Heart left ventricle (tissue), 16 donors: ENCODE measurements at regions not wholly inside any gene's neighbourhood (a gene's known extent, or its start where the extent isn't known, plus 50 kb on each side); places are given as distances from the start of the nearest gene placed in this dataset.

Experiments
- ATAC-seq, 4 donors: fragments of 200-7000 bp; cut with Tn5 transposase; one replicate each; pipeline ENCODE4 v1.9.1; 2020 to 2022; ENCODE audit warnings: moderate library complexity in 4 of 4, mild to moderate bottlenecking in 3 of 4, moderate number of reproducible peaks in 1 of 4
- DNase-seq, 5 donors: peaks; one replicate each; pipeline ENCODE4 v3.0.0-alpha.2; 2020
- H3K27ac ChIP-seq, 12 donors: fragments of 200-600 bp; sonication (generic) in 4 of 12; one replicate each; pipeline versions ENCODE4 v1.5.0 to v1.8.0; 2016 to 2022; ENCODE audit warnings: mild to moderate bottlenecking in 2 of 12
- H3K27me3 ChIP-seq, 9 donors: fragments of 200-600 bp; sonication (generic) in 2 of 9; one replicate each; pipeline versions ENCODE4 v1.5.1 to v1.8.0; 2016 to 2022; ENCODE audit warnings: mild to moderate bottlenecking in 3 of 9
- H3K36me3 ChIP-seq, 9 donors: fragments of 200-600 bp; sonication (generic) in 2 of 9; one replicate each; pipeline versions ENCODE4 v1.5.0 to v1.8.0; 2018 to 2022; ENCODE audit warnings: mild to moderate bottlenecking in 2 of 9
- H3K4me1 ChIP-seq, 12 donors: fragments of 200-600 bp; sonication (generic) in 4 of 12; one replicate each; pipeline versions ENCODE4 v1.5.0 to v1.8.0; 2016 to 2022; ENCODE audit warnings: mild to moderate bottlenecking in 3 of 12
- H3K4me3 ChIP-seq, 12 donors: fragments of 200-600 bp; sonication (generic) in 4 of 12; one replicate each; pipeline versions ENCODE4 v1.5.0 to v1.8.0; 2017 to 2022; ENCODE audit warnings: mild to moderate bottlenecking in 9 of 12, moderate library complexity in 4 of 12
- H3K9me3 ChIP-seq, 12 donors: fragments of 200-600 bp; sonication (generic) in 4 of 12; one replicate each; pipeline versions ENCODE4 v1.5.0 to v1.8.0; 2016 to 2022; ENCODE audit warnings: mild to moderate bottlenecking in 1 of 12
- CTCF ChIP-seq, 12 donors: fragments of 200-600 bp; sonication (generic) in 4 of 12; IDR thresholded peaks; one replicate each; pipeline versions ENCODE4 v1.5.0 to v1.8.0; 2018 to 2022; ENCODE audit warnings: antibody characterized with exemption in 12 of 12, mild to moderate bottlenecking in 5 of 12
- POLR2A ChIP-seq, 2 donors: fragments of 450-650 bp; IDR thresholded peaks; one replicate each; pipeline ENCODE4 v1.6.1; 2017; ENCODE audit warnings: antibody characterized with exemption in 2 of 2, mild to moderate bottlenecking in 2 of 2, moderate library complexity in 2 of 2
- WGBS, 4 donors: extraction: QIAGEN DNeasy Blood & Tissue Kit in 2 of 4; methylation state at CpG; one replicate each; pipeline versions ENCODE4 v1.1.5 to v1.1.7; 2013 to 2018; 5-methylcytosine and 5-hydroxymethylcytosine counted together
- intact Hi-C, 10 donors: fragments of 100-400 bp; cut with DNase I; formaldehyde crosslinking; loops; one replicate each; pipeline versions ENCODE4 v1.11.1 to v1.14.2; 2022
- donor health status: ischemic (EF 13 %, LVEDD 7.1; RV severe dilation, severe dysfunction).
- donor health status: healthy with polysubstance abuse.
- donor health status: DM: no; HTN: yes; CAD: no.
- donor health status: DM: no; HTN: no; CAD: no.
- donor health status: ischemic (EF 25% LVEDD 6.9; RV normal size, moderate dysfunction).
- donor health status: ischemic (EF 25% LVEDD 5.7; RV mildly dilated, moderate dysfunction).
- donor health status: healthy.
- donor health status: DM: yes; HTN: yes; CAD: no.
- donor health status: ischemic (EF 35%, LVEDD 5.7; RV mildly dilated, moderate dysfunction).
- donor health status: nonischemic (EF 11% LVEDD 7.7; RV severe dilation, severe dysfunction).
- donor health status: DM: yes; HTN: yes; CAD: no.
- donor health status: PGD.
- donor health status: ischemic (EF 29% LVEDD 5.4; RV normal size, mild dysfunction).
- donor health status: nonischemic (EF 23%, LVEDD 6.1; RV moderate dilation, normal function).

- DNase-seq (no peak), ATAC-seq (no peak)
- intact Hi-C loops: loop anchor here in 1 of 10 donors (5.0 kb wide), 1 partner anchor 48 kb away; no protein-coding TSS in a partner anchor
These were observed 230.4 kb downstream of the CMPK2 start for GRCh38 chr2:6635296-6635695.

GRCh38 chr2:6637330-6637729 is 228.4 kb downstream of the CMPK2 start:
- intact Hi-C loops: loop anchor here in 1 of 10 donors (5.0 kb wide), 1 partner anchor 50 kb away; no protein-coding TSS in a partner anchor
- TF ChIP-seq CTCF (IDR thresholded peaks at IDR 0.05): no peak
- TF ChIP-seq POLR2A (IDR thresholded peaks at IDR 0.05): no peak

More at GRCh38 chr2:6635296-6635695, 230.4 kb downstream of the CMPK2 start:
- 82 to 90% (median 84%) methylated on average over 1 of the region's 1 CpG for WGBS, 4 donors
- Histone ChIP-seq H3K4me3 (no peak overlapping the region), H3K27me3 (peaks cover 0 to 15% (median 0%) of the 10 kb centered on the region in 9 donors), H3K36me3 (no peaks in the 10 kb centered on the region), H3K27ac (no peak overlapping the region), H3K4me1 (no peaks in the 10 kb centered on the region), H3K9me3 (no peaks in the 10 kb centered on the region)
- TF ChIP-seq POLR2A (IDR thresholded peaks at IDR 0.05) (no peak), CTCF (IDR thresholded peaks at IDR 0.05) (no peak)

GRCh38 chr2:6639929-6640620 is 225.6 kb downstream of the CMPK2 start:
- TF ChIP-seq POLR2A (IDR thresholded peaks at IDR 0.05) (no peak), CTCF (IDR thresholded peaks at IDR 0.05) (no peak)
- no peaks in the 10 kb centered on the region for H3K36me3 ChIP-seq
- H3K27ac ChIP-seq: no peak overlapping the region
- no peaks in the 10 kb centered on the region for H3K9me3 ChIP-seq
- peaks cover 0 to 15% (median 0%) of the 10 kb centered on the region in 9 donors for H3K27me3 ChIP-seq
- no peak overlapping the region for H3K4me3 ChIP-seq
- 35 to 39% (median 36%) methylated on average over 3 of the region's 3 CpGs for WGBS, 4 donors
- no peaks in the 10 kb centered on the region for H3K4me1 ChIP-seq
- intact Hi-C loops: loop anchor here in 1 of 10 donors (5.0 kb wide), 1 partner anchor 53 kb away; no protein-coding TSS in a partner anchor
- ATAC-seq: no peak
- DNase-seq: no peak

More at GRCh38 chr2:6637330-6637729, 228.4 kb downstream of the CMPK2 start:
- WGBS, 4 donors: 32 to 36% (median 34%) methylated on average over 2 of the region's 2 CpGs
- DNase-seq: no peak
- no peaks in the 10 kb centered on the region for H3K4me1 ChIP-seq
- no peak overlapping the region for H3K27ac ChIP-seq
- H3K27me3 ChIP-seq: peaks cover 0 to 15% (median 0%) of the 10 kb centered on the region in 9 donors
- H3K36me3 ChIP-seq: no peaks in the 10 kb centered on the region
- ATAC-seq: no peak
- H3K9me3 ChIP-seq: no peaks in the 10 kb centered on the region
- H3K4me3 ChIP-seq: no peak overlapping the region

GRCh38 chr2:6640621-6641015 is 225.1 kb downstream of the CMPK2 start:
- no peaks in the 10 kb centered on the region for H3K4me1 ChIP-seq
- TF ChIP-seq CTCF (IDR thresholded peaks at IDR 0.05): no peak
- no peak for TF ChIP-seq POLR2A (IDR thresholded peaks at IDR 0.05)
- DNase-seq: no peak

More at GRCh38 chr2:6640621-6641015, 225.1 kb downstream of the CMPK2 start:
- no peaks in the 10 kb centered on the region for H3K9me3 ChIP-seq
- ATAC-seq: no peak
- intact Hi-C loops: no loop called here
- no peaks in the 10 kb centered on the region for H3K36me3 ChIP-seq
- H3K27ac ChIP-seq: no peak overlapping the region
- H3K4me3 ChIP-seq: no peak overlapping the region
- H3K27me3 ChIP-seq: peaks cover 0 to 15% (median 0%) of the 10 kb centered on the region in 9 donors
- WGBS, 4 donors: 59 to 91% (median 76%) methylated on average over 1 of the region's 1 CpG
